ENCODE measurements at regions not wholly inside any gene's neighbourhood (a gene's known extent, or its start where the extent isn't known, plus 50 kb on each side); places are given as distances from the start of the nearest gene placed in this dataset.

GRCh38 chr1:220957233-220957605 is 78.0 kb downstream of the HLX start:
- no peaks in the 10 kb centered on the region for H3K36me3 ChIP-seq (replicated peaks in 1 of 2; ENCODE audit: control insufficient read depth in 2 of 2, insufficient read depth in 2 of 2, low read length in 2 of 2)
- H3K9ac ChIP-seq (ENCODE audit: low read depth, low read length, poor library complexity) = no peak overlapping the region
- no peak overlapping the region for H3K14ac ChIP-seq (ENCODE audit: low read length)
- H3K18ac ChIP-seq (ENCODE audit: low read length) = no peak overlapping the region
- H3K79me1 ChIP-seq (ENCODE audit: low read depth, low read length) = no peaks in the 10 kb centered on the region
- H3K4ac ChIP-seq (ENCODE audit: low read length) = no peak overlapping the region
- H2BK12ac ChIP-seq (ENCODE audit: low read length) = no peak overlapping the region
- no peak overlapping the region for H3K23ac ChIP-seq (ENCODE audit: low read depth, low read length, poor library complexity)
- H2AK5ac ChIP-seq (ENCODE audit: low read depth, low read length) = no peak overlapping the region
- no peak overlapping the region for H3K4me2 ChIP-seq (ENCODE audit: insufficient read depth, low read length, poor library complexity, severe bottlenecking)
- H2BK120ac ChIP-seq (ENCODE audit: low read depth, low read length) = no peak overlapping the region
- no peak overlapping the region for H2AFZ ChIP-seq (ENCODE audit: low read length)
- no peak overlapping the region for H4K8ac ChIP-seq (ENCODE audit: low read depth, low read length)
- H3K4me1 ChIP-seq (ENCODE audit: control insufficient read depth in 2 of 2, insufficient read depth in 1 of 2, low read depth in 1 of 2, low read length in 2 of 2) = no peaks in the 10 kb centered on the region
- no peak overlapping the region for H2BK5ac ChIP-seq (ENCODE audit: low read length)
- no peaks in the 10 kb centered on the region for H3K27me3 ChIP-seq (ENCODE audit: control insufficient read depth in 3 of 3, insufficient read depth in 3 of 3, low read depth in 1 of 3, low read length in 3 of 3)
- WGBS, 2 donors (ENCODE audit: extremely low coverage in 2 of 2, insufficient read length in 2 of 2, insufficient replicate concordance in 1 of 2) = no CpG with 5 or more reads among the region's 3 CpGs
- H2BK15ac ChIP-seq (ENCODE audit: low read length) = no peak overlapping the region
- H4K91ac ChIP-seq (ENCODE audit: low read depth, low read length, poor library complexity) = no peak overlapping the region
- H3K4me3 ChIP-seq (ENCODE audit: low read length in 2 of 2) = no peak overlapping the region
- no peak for DNase-seq (ENCODE audit: low spot score)
- H3K27ac ChIP-seq (replicated peaks; ENCODE audit: low read length) = no peak overlapping the region
- H3K9me3 ChIP-seq (replicated peaks in 1 of 2; ENCODE audit: control insufficient read depth in 2 of 2, insufficient read depth in 1 of 2, low read depth in 1 of 2, low read length in 2 of 2) = no peaks in the 10 kb centered on the region

- H3K9ac ChIP-seq (ENCODE audit: low read depth, low read length, poor library complexity) = no peak overlapping the region
- H3K36me3 ChIP-seq (replicated peaks in 1 of 2; ENCODE audit: control insufficient read depth in 2 of 2, insufficient read depth in 2 of 2, low read length in 2 of 2) = no peaks in the 10 kb centered on the region
- H3K27ac ChIP-seq (replicated peaks; ENCODE audit: low read length) = no peak overlapping the region
- no peak overlapping the region for H2AK5ac ChIP-seq (ENCODE audit: low read depth, low read length)
- H3K18ac ChIP-seq (ENCODE audit: low read length) = no peak overlapping the region
- no peak overlapping the region for H3K4me2 ChIP-seq (ENCODE audit: insufficient read depth, low read length, poor library complexity, severe bottlenecking)
- H4K91ac ChIP-seq (ENCODE audit: low read depth, low read length, poor library complexity) = no peak overlapping the region
- no peak overlapping the region for H2BK120ac ChIP-seq (ENCODE audit: low read depth, low read length)
- no peak overlapping the region for H3K23ac ChIP-seq (ENCODE audit: low read depth, low read length, poor library complexity)
- H3K4ac ChIP-seq (ENCODE audit: low read length) = no peak overlapping the region
- no peak overlapping the region for H2BK15ac ChIP-seq (ENCODE audit: low read length)
- H3K14ac ChIP-seq (ENCODE audit: low read length) = no peak overlapping the region
- H3K79me1 ChIP-seq (ENCODE audit: low read depth, low read length) = no peaks in the 10 kb centered on the region
- no CpG with 5 or more reads among the region's 1 CpG for WGBS, 2 donors (ENCODE audit: extremely low coverage in 2 of 2, insufficient read length in 2 of 2, insufficient replicate concordance in 1 of 2)
- no peaks in the 10 kb centered on the region for H3K4me1 ChIP-seq (ENCODE audit: control insufficient read depth in 2 of 2, insufficient read depth in 1 of 2, low read depth in 1 of 2, low read length in 2 of 2)
- no peak overlapping the region for H3K4me3 ChIP-seq (ENCODE audit: low read length in 2 of 2)
- H3K27me3 ChIP-seq (ENCODE audit: control insufficient read depth in 3 of 3, insufficient read depth in 3 of 3, low read depth in 1 of 3, low read length in 3 of 3) = no peaks in the 10 kb centered on the region
- H2AFZ ChIP-seq (ENCODE audit: low read length) = no peak overlapping the region
- no peaks in the 10 kb centered on the region for H3K9me3 ChIP-seq (replicated peaks in 1 of 2; ENCODE audit: control insufficient read depth in 2 of 2, insufficient read depth in 1 of 2, low read depth in 1 of 2, low read length in 2 of 2)
- no peak overlapping the region for H4K8ac ChIP-seq (ENCODE audit: low read depth, low read length)
- no peak overlapping the region for H2BK12ac ChIP-seq (ENCODE audit: low read length)
- no peak overlapping the region for H2BK5ac ChIP-seq (ENCODE audit: low read length)
- no peak for DNase-seq (ENCODE audit: low spot score)
Observed at GRCh38 chr1:220958234-220958633, 79.0 kb downstream of the HLX start.

GRCh38 chr1:220962031-220962751 is 82.9 kb downstream of the HLX start:
- no peak overlapping the region for H3K18ac ChIP-seq (ENCODE audit: low read length)
- no peaks in the 10 kb centered on the region for H3K79me1 ChIP-seq (ENCODE audit: low read depth, low read length)
- DNase-seq (ENCODE audit: low spot score) = no peak
- no peak overlapping the region for H3K27ac ChIP-seq (replicated peaks; ENCODE audit: low read length)
- no peak overlapping the region for H3K4me2 ChIP-seq (ENCODE audit: insufficient read depth, low read length, poor library complexity, severe bottlenecking)
- no CpG with 5 or more reads among the region's 1 CpG for WGBS, 2 donors (ENCODE audit: extremely low coverage in 2 of 2, insufficient read length in 2 of 2, insufficient replicate concordance in 1 of 2)
- H2BK120ac ChIP-seq (ENCODE audit: low read depth, low read length) = no peak overlapping the region
- H3K36me3 ChIP-seq (replicated peaks in 1 of 2; ENCODE audit: control insufficient read depth in 2 of 2, insufficient read depth in 2 of 2, low read length in 2 of 2) = no peaks in the 10 kb centered on the region
- no peak overlapping the region for H2BK15ac ChIP-seq (ENCODE audit: low read length)
- H3K4ac ChIP-seq (ENCODE audit: low read length) = no peak overlapping the region
- H2BK12ac ChIP-seq (ENCODE audit: low read length) = no peak overlapping the region
- no peaks in the 10 kb centered on the region for H3K9me3 ChIP-seq (replicated peaks in 1 of 2; ENCODE audit: control insufficient read depth in 2 of 2, insufficient read depth in 1 of 2, low read depth in 1 of 2, low read length in 2 of 2)
- H4K8ac ChIP-seq (ENCODE audit: low read depth, low read length) = no peak overlapping the region
- H2AK5ac ChIP-seq (ENCODE audit: low read depth, low read length) = no peak overlapping the region
- no peaks in the 10 kb centered on the region for H3K27me3 ChIP-seq (ENCODE audit: control insufficient read depth in 3 of 3, insufficient read depth in 3 of 3, low read depth in 1 of 3, low read length in 3 of 3)
- no peaks in the 10 kb centered on the region for H3K4me1 ChIP-seq (ENCODE audit: control insufficient read depth in 2 of 2, insufficient read depth in 1 of 2, low read depth in 1 of 2, low read length in 2 of 2)
- no peak overlapping the region for H3K9ac ChIP-seq (ENCODE audit: low read depth, low read length, poor library complexity)
- H3K23ac ChIP-seq (ENCODE audit: low read depth, low read length, poor library complexity) = no peak overlapping the region
- no peak overlapping the region for H3K14ac ChIP-seq (ENCODE audit: low read length)
- no peak overlapping the region for H4K91ac ChIP-seq (ENCODE audit: low read depth, low read length, poor library complexity)
- no peak overlapping the region for H3K4me3 ChIP-seq (ENCODE audit: low read length in 2 of 2)
- H2BK5ac ChIP-seq (ENCODE audit: low read length) = no peak overlapping the region
- H2AFZ ChIP-seq (ENCODE audit: low read length) = no peak overlapping the region

- no peak overlapping the region for H2AK5ac ChIP-seq (ENCODE audit: low read depth, low read length)
- no peaks in the 10 kb centered on the region for H3K79me1 ChIP-seq (ENCODE audit: low read depth, low read length)
- H2AFZ ChIP-seq (ENCODE audit: low read length) = no peak overlapping the region
- H2BK120ac ChIP-seq (ENCODE audit: low read depth, low read length) = no peak overlapping the region
- no CpG with 5 or more reads among the region's 3 CpGs for WGBS, 2 donors (ENCODE audit: extremely low coverage in 2 of 2, insufficient read length in 2 of 2, insufficient replicate concordance in 1 of 2)
- H3K9ac ChIP-seq (ENCODE audit: low read depth, low read length, poor library complexity) = no peak overlapping the region
- no peak overlapping the region for H3K4me2 ChIP-seq (ENCODE audit: insufficient read depth, low read length, poor library complexity, severe bottlenecking)
- no peak overlapping the region for H3K4ac ChIP-seq (ENCODE audit: low read length)
- H4K91ac ChIP-seq (ENCODE audit: low read depth, low read length, poor library complexity) = no peak overlapping the region
- no peak overlapping the region for H3K18ac ChIP-seq (ENCODE audit: low read length)
- no peak overlapping the region for H2BK15ac ChIP-seq (ENCODE audit: low read length)
- no peaks in the 10 kb centered on the region for H3K4me1 ChIP-seq (ENCODE audit: control insufficient read depth in 2 of 2, insufficient read depth in 1 of 2, low read depth in 1 of 2, low read length in 2 of 2)
- no peak overlapping the region for H3K27ac ChIP-seq (replicated peaks; ENCODE audit: low read length)
- DNase-seq (ENCODE audit: low spot score) = no peak
- H2BK5ac ChIP-seq (ENCODE audit: low read length) = no peak overlapping the region
- peaks cover 0 to 1% of the 10 kb centered on the region in 2 donors for H3K9me3 ChIP-seq (replicated peaks in 1 of 2; ENCODE audit: control insufficient read depth in 2 of 2, insufficient read depth in 1 of 2, low read depth in 1 of 2, low read length in 2 of 2)
- no peak overlapping the region for H4K8ac ChIP-seq (ENCODE audit: low read depth, low read length)
- no peaks in the 10 kb centered on the region for H3K27me3 ChIP-seq (ENCODE audit: control insufficient read depth in 3 of 3, insufficient read depth in 3 of 3, low read depth in 1 of 3, low read length in 3 of 3)
- no peak overlapping the region for H3K4me3 ChIP-seq (ENCODE audit: low read length in 2 of 2)
- H3K14ac ChIP-seq (ENCODE audit: low read length) = no peak overlapping the region
- no peaks in the 10 kb centered on the region for H3K36me3 ChIP-seq (replicated peaks in 1 of 2; ENCODE audit: control insufficient read depth in 2 of 2, insufficient read depth in 2 of 2, low read length in 2 of 2)
- H2BK12ac ChIP-seq (ENCODE audit: low read length) = no peak overlapping the region
- H3K23ac ChIP-seq (ENCODE audit: low read depth, low read length, poor library complexity) = no peak overlapping the region
Observed at GRCh38 chr1:220966041-220966440, 86.8 kb downstream of the HLX start.

Measured in neuronal stem cell (in vitro differentiated cells).